ENCODE measurements at regions not wholly inside any gene's neighbourhood (a gene's known extent, or its start where the extent isn't known, plus 50 kb on each side); places are given as distances from the start of the nearest gene placed in this dataset.

- H3K9me3 ChIP-seq (ENCODE audit: insufficient read depth, low read depth, low read length), result no peaks in the 10 kb centered on the region
- H3K27ac ChIP-seq (ENCODE audit: low read depth, low read length), result no peak overlapping the region
- no peak overlapping the region for H3K4me3 ChIP-seq (ENCODE audit: low read length)
- 93% methylated on average over 5 of the region's 6 CpGs for WGBS
- H3K27me3 ChIP-seq (ENCODE audit: insufficient read depth, low read length), result no peaks in the 10 kb centered on the region
- no peak overlapping the region for H3K9ac ChIP-seq (ENCODE audit: low read depth, low read length)
- peaks cover 24% of the 10 kb centered on the region for H3K4me1 ChIP-seq (ENCODE audit: insufficient read depth, low read length)
- no peaks in the 10 kb centered on the region for H3K36me3 ChIP-seq (ENCODE audit: insufficient read depth, low read length)
These were observed 416.6 kb upstream of the CLINT1 start for GRCh38 chr5:158275511-158275910.

GRCh38 chr5:158273035-158273434, 414.1 kb upstream of the CLINT1 start:
- Histone ChIP-seq H3K4me1 (ENCODE audit: insufficient read depth, low read length) (peaks cover 24% of the 10 kb centered on the region), H3K9me3 (ENCODE audit: insufficient read depth, low read depth, low read length) (no peaks in the 10 kb centered on the region), H3K9ac (ENCODE audit: low read depth, low read length) (peak overlapping the region; percentile 5; the same call in 1 of the 2 replicates), H3K4me3 (ENCODE audit: low read length) (peak overlapping the region; percentile 6; the same call in 1 of the 2 replicates), H3K27ac (ENCODE audit: low read depth, low read length) (peak overlapping the region; percentile 48; the same call in 1 of the 2 replicates), H3K27me3 (ENCODE audit: insufficient read depth, low read length) (no peaks in the 10 kb centered on the region), H3K36me3 (ENCODE audit: insufficient read depth, low read length) (no peaks in the 10 kb centered on the region)
- 19% methylated on average over 6 of the region's 6 CpGs for WGBS

GRCh38 chr5:158272409-158272808, 413.5 kb upstream of the CLINT1 start:
- Histone ChIP-seq H3K9me3 (ENCODE audit: insufficient read depth, low read depth, low read length) (peaks cover 2% of the 10 kb centered on the region; the same call in 1 of the 2 replicates), H3K36me3 (ENCODE audit: insufficient read depth, low read length) (no peaks in the 10 kb centered on the region), H3K27ac (ENCODE audit: low read depth, low read length) (peak overlapping the region; percentile 70; the same call in 1 of the 2 replicates), H3K4me1 (ENCODE audit: insufficient read depth, low read length) (peaks cover 24% of the 10 kb centered on the region), H3K9ac (ENCODE audit: low read depth, low read length) (no peak overlapping the region; the same call in 1 of the 2 replicates), H3K27me3 (ENCODE audit: insufficient read depth, low read length) (no peaks in the 10 kb centered on the region), H3K4me3 (ENCODE audit: low read length) (0 out of 2 replicates have a peak overlapping the region, but pooled peaks have one; percentile 6)
- 18% methylated on average over 3 of the region's 3 CpGs for WGBS

GRCh38 chr5:158270996-158271554, 412.1 kb upstream of the CLINT1 start:
- Histone ChIP-seq H3K4me3 (ENCODE audit: low read length) (no peak overlapping the region), H3K4me1 (ENCODE audit: insufficient read depth, low read length) (peaks cover 24% of the 10 kb centered on the region), H3K9ac (ENCODE audit: low read depth, low read length) (no peak overlapping the region), H3K9me3 (ENCODE audit: insufficient read depth, low read depth, low read length) (peaks cover 9% of the 10 kb centered on the region; the same call in 1 of the 2 replicates), H3K27ac (ENCODE audit: low read depth, low read length) (no peak overlapping the region), H3K27me3 (ENCODE audit: insufficient read depth, low read length) (no peaks in the 10 kb centered on the region), H3K36me3 (ENCODE audit: insufficient read depth, low read length) (no peaks in the 10 kb centered on the region)
- 75% methylated on average over 1 of the region's 2 CpGs for WGBS

GRCh38 chr5:158268286-158268685, 409.3 kb upstream of the CLINT1 start:
- no peak overlapping the region for H3K27ac ChIP-seq (ENCODE audit: low read depth, low read length)
- no peak overlapping the region for H3K4me3 ChIP-seq (ENCODE audit: low read length)
- H3K36me3 ChIP-seq (ENCODE audit: insufficient read depth, low read length), result no peaks in the 10 kb centered on the region
- peaks cover 9% of the 10 kb centered on the region; the same call in 1 of the 2 replicates for H3K9me3 ChIP-seq (ENCODE audit: insufficient read depth, low read depth, low read length)
- H3K9ac ChIP-seq (ENCODE audit: low read depth, low read length), result no peak overlapping the region
- H3K4me1 ChIP-seq (ENCODE audit: insufficient read depth, low read length), result peaks cover 15% of the 10 kb centered on the region
- H3K27me3 ChIP-seq (ENCODE audit: insufficient read depth, low read length), result no peaks in the 10 kb centered on the region
- WGBS, result 89% methylated on average over 8 of the region's 8 CpGs

- H3K36me3 ChIP-seq (ENCODE audit: insufficient read depth, low read length), result no peaks in the 10 kb centered on the region
- H3K9me3 ChIP-seq (ENCODE audit: insufficient read depth, low read depth, low read length), result peaks cover 9% of the 10 kb centered on the region; the same call in 1 of the 2 replicates
- H3K27me3 ChIP-seq (ENCODE audit: insufficient read depth, low read length), result no peaks in the 10 kb centered on the region
- H3K27ac ChIP-seq (ENCODE audit: low read depth, low read length), result no peak overlapping the region
- H3K4me1 ChIP-seq (ENCODE audit: insufficient read depth, low read length), result peaks cover 4% of the 10 kb centered on the region
- no peak overlapping the region for H3K4me3 ChIP-seq (ENCODE audit: low read length)
- 92% methylated on average over 2 of the region's 2 CpGs for WGBS
- no peak overlapping the region for H3K9ac ChIP-seq (ENCODE audit: low read depth, low read length)
These were observed 408.3 kb upstream of the CLINT1 start for GRCh38 chr5:158267228-158267627.

- H3K4me1 ChIP-seq (ENCODE audit: insufficient read depth, low read length), result no peaks in the 10 kb centered on the region
- H3K9ac ChIP-seq (ENCODE audit: low read depth, low read length), result no peak overlapping the region
- no peak overlapping the region for H3K27ac ChIP-seq (ENCODE audit: low read depth, low read length)
- peaks cover 9% of the 10 kb centered on the region; the same call in 1 of the 2 replicates for H3K9me3 ChIP-seq (ENCODE audit: insufficient read depth, low read depth, low read length)
- H3K36me3 ChIP-seq (ENCODE audit: insufficient read depth, low read length), result no peaks in the 10 kb centered on the region
- no peaks in the 10 kb centered on the region for H3K27me3 ChIP-seq (ENCODE audit: insufficient read depth, low read length)
- WGBS, result 95% methylated on average over 2 of the region's 4 CpGs
- H3K4me3 ChIP-seq (ENCODE audit: low read length), result no peak overlapping the region
These were observed 407.2 kb upstream of the CLINT1 start for GRCh38 chr5:158265931-158266700.

GRCh38 chr5:158265346-158265745, 406.4 kb upstream of the CLINT1 start:
- no peak overlapping the region for H3K9ac ChIP-seq (ENCODE audit: low read depth, low read length)
- no peak overlapping the region for H3K4me3 ChIP-seq (ENCODE audit: low read length)
- peaks cover 9% of the 10 kb centered on the region; the same call in 1 of the 2 replicates for H3K9me3 ChIP-seq (ENCODE audit: insufficient read depth, low read depth, low read length)
- no peak overlapping the region for H3K27ac ChIP-seq (ENCODE audit: low read depth, low read length)
- no peaks in the 10 kb centered on the region for H3K36me3 ChIP-seq (ENCODE audit: insufficient read depth, low read length)
- H3K4me1 ChIP-seq (ENCODE audit: insufficient read depth, low read length), result no peaks in the 10 kb centered on the region
- H3K27me3 ChIP-seq (ENCODE audit: insufficient read depth, low read length), result no peaks in the 10 kb centered on the region

GRCh38 chr5:158264264-158264663, 405.3 kb upstream of the CLINT1 start:
- WGBS, result 94% methylated on average over 2 of the region's 2 CpGs
- Histone ChIP-seq H3K36me3 (ENCODE audit: insufficient read depth, low read length) (no peaks in the 10 kb centered on the region), H3K9me3 (ENCODE audit: insufficient read depth, low read depth, low read length) (peaks cover 9% of the 10 kb centered on the region; the same call in 1 of the 2 replicates), H3K4me1 (ENCODE audit: insufficient read depth, low read length) (no peaks in the 10 kb centered on the region), H3K27me3 (ENCODE audit: insufficient read depth, low read length) (no peaks in the 10 kb centered on the region), H3K9ac (ENCODE audit: low read depth, low read length) (no peak overlapping the region), H3K27ac (ENCODE audit: low read depth, low read length) (no peak overlapping the region), H3K4me3 (ENCODE audit: low read length) (no peak overlapping the region)

GRCh38 chr5:158261674-158262367, 402.9 kb upstream of the CLINT1 start:
- H3K9ac ChIP-seq (ENCODE audit: low read depth, low read length), result no peak overlapping the region
- peaks cover 1% of the 10 kb centered on the region; the same call in 1 of the 2 replicates for H3K9me3 ChIP-seq (ENCODE audit: insufficient read depth, low read depth, low read length)
- no peak overlapping the region for H3K27ac ChIP-seq (ENCODE audit: low read depth, low read length)
- H3K27me3 ChIP-seq (ENCODE audit: insufficient read depth, low read length), result no peaks in the 10 kb centered on the region
- H3K4me3 ChIP-seq (ENCODE audit: low read length), result no peak overlapping the region
- H3K36me3 ChIP-seq (ENCODE audit: insufficient read depth, low read length), result no peaks in the 10 kb centered on the region
- WGBS, result 92% methylated on average over 3 of the region's 3 CpGs
- no peaks in the 10 kb centered on the region for H3K4me1 ChIP-seq (ENCODE audit: insufficient read depth, low read length)

GRCh38 chr5:158256096-158256495, 397.2 kb upstream of the CLINT1 start:
- H3K9me3 ChIP-seq (ENCODE audit: insufficient read depth, low read depth, low read length), result no peaks in the 10 kb centered on the region
- 98% methylated on average over 2 of the region's 2 CpGs for WGBS
- no peaks in the 10 kb centered on the region for H3K36me3 ChIP-seq (ENCODE audit: insufficient read depth, low read length)
- no peak overlapping the region for H3K4me3 ChIP-seq (ENCODE audit: low read length)
- H3K27ac ChIP-seq (ENCODE audit: low read depth, low read length), result no peak overlapping the region
- no peaks in the 10 kb centered on the region for H3K4me1 ChIP-seq (ENCODE audit: insufficient read depth, low read length)
- H3K9ac ChIP-seq (ENCODE audit: low read depth, low read length), result no peak overlapping the region
- no peaks in the 10 kb centered on the region for H3K27me3 ChIP-seq (ENCODE audit: insufficient read depth, low read length)
